Hepatocyte (in vitro differentiated cells): ENCODE measurements at regions not wholly inside any gene's neighbourhood (a gene's known extent, or its start where the extent isn't known, plus 50 kb on each side); places are given as distances from the start of the nearest gene placed in this dataset.

Source experiments
- DNase-seq: peaks from one replicate; pipeline ENCODE4 v3.0.0-alpha.2; 2016; ENCODE audit warnings: low spot score
- H2AFZ ChIP-seq: fragments of 200-600 bp; sonication (generic); 2 replicates; pipeline ENCODE4 v1.6.0; 2016; ENCODE audit warnings: antibody characterized with exemption, mild to moderate bottlenecking
- H3K27ac ChIP-seq: fragments of 200-600 bp; sonication (generic); 2 replicates; pipeline ENCODE4 v1.5.1; 2016; ENCODE audit warnings: mild to moderate bottlenecking
- H3K27me3 ChIP-seq: fragments of 200-600 bp; sonication (generic); 2 replicates; pipeline ENCODE4 v1.6.1; 2016
- H3K36me3 ChIP-seq: fragments of 200-600 bp; sonication (generic); replicated peaks from 2 replicates; pipeline ENCODE4 v1.5.1; 2016; ENCODE audit warnings: low read depth; ENCODE audit not compliant: insufficient read depth
- H3K4me1 ChIP-seq: fragments of 200-600 bp; sonication (generic); 2 replicates; pipeline ENCODE4 v1.5.1; 2016; ENCODE audit warnings: mild to moderate bottlenecking, moderate library complexity; ENCODE audit not compliant: insufficient read depth
- H3K4me2 ChIP-seq: fragments of 200-600 bp; sonication (generic); 2 replicates; pipeline ENCODE4 v1.6.0; 2016
- H3K4me3 ChIP-seq: fragments of 200-600 bp; sonication (generic); 2 replicates; pipeline ENCODE4 v1.5.1; 2016; ENCODE audit warnings: mild to moderate bottlenecking
- H3K79me2 ChIP-seq: fragments of 200-600 bp; sonication (generic); 2 replicates; pipeline ENCODE4 v1.6.0; 2017; ENCODE audit warnings: mild to moderate bottlenecking
- H3K9me2 ChIP-seq: fragments of 200-600 bp; sonication (generic); replicated peaks from 2 replicates; pipeline ENCODE4 v1.6.0; 2017; ENCODE audit warnings: mild to moderate bottlenecking; ENCODE audit not compliant: insufficient read depth
- H3K9me3 ChIP-seq: fragments of 200-600 bp; sonication (generic); 2 replicates; pipeline ENCODE4 v1.5.1; 2016; ENCODE audit warnings: low read depth, mild to moderate bottlenecking
- H4K20me1 ChIP-seq: fragments of 200-600 bp; sonication (generic); 2 replicates; pipeline ENCODE4 v1.6.0; 2016; ENCODE audit warnings: mild to moderate bottlenecking; ENCODE audit not compliant: insufficient read depth, poor library complexity, severe bottlenecking
- CTCF ChIP-seq: fragments of 200-600 bp; sonication (generic); IDR thresholded peaks from 2 replicates; pipeline ENCODE4 v1.5.1; 2016; ENCODE audit warnings: antibody characterized with exemption, mild to moderate bottlenecking; ENCODE audit not compliant: poor library complexity
- EZH2 ChIP-seq: fragments of 200-600 bp; sonication (generic); IDR thresholded peaks from 2 replicates; pipeline ENCODE4 v1.6.1; 2016; ENCODE audit warnings: antibody characterized with exemption, mild to moderate bottlenecking, borderline replicate concordance
- EZH2phosphoT487 ChIP-seq: fragments of 200-600 bp; sonication (generic); IDR thresholded peaks from one replicate; pipeline ENCODE4 v1.6.1; 2018; ENCODE audit warnings: antibody characterized with exemption, mild to moderate bottlenecking, low read depth, moderate library complexity; ENCODE audit not compliant: unreplicated experiment, severe bottlenecking
- WGBS: methylation state at CpG from one replicate; pipeline ENCODE4 v1.1.6; 2016; ENCODE audit warnings: low lambda C conversion rate; ENCODE audit errors: missing lambda C conversion rate; 5-methylcytosine and 5-hydroxymethylcytosine counted together

- Histone ChIP-seq H3K27ac (no peak overlapping the region), H3K36me3 (no peaks in the 10 kb centered on the region), H4K20me1 (no peaks in the 10 kb centered on the region), H3K9me3 (no peaks in the 10 kb centered on the region), H3K27me3 (no peaks in the 10 kb centered on the region), H3K4me1 (no peaks in the 10 kb centered on the region), H3K4me2 (no peak overlapping the region), H3K9me2 (no peaks in the 10 kb centered on the region), H3K79me2 (no peaks in the 10 kb centered on the region), H3K4me3 (no peak overlapping the region), H2AFZ (no peak overlapping the region)
- TF ChIP-seq EZH2phosphoT487 (no peak), CTCF (no peak), EZH2 (no peak)
- DNase-seq = no peak
- 86% methylated on average over 3 of the region's 3 CpGs for WGBS
Measured at GRCh38 chr5:176157656-176158055, 80.6 kb upstream of the SIMC1 start.

- no peak overlapping the region for H3K4me2 ChIP-seq
- H3K27me3 ChIP-seq = no peaks in the 10 kb centered on the region
- no peaks in the 10 kb centered on the region for H3K9me3 ChIP-seq
- no peaks in the 10 kb centered on the region for H3K9me2 ChIP-seq
- H3K36me3 ChIP-seq = no peaks in the 10 kb centered on the region
- no peaks in the 10 kb centered on the region for H4K20me1 ChIP-seq
- H3K4me1 ChIP-seq = no peaks in the 10 kb centered on the region
- no peak overlapping the region for H3K4me3 ChIP-seq
- H2AFZ ChIP-seq = no peak overlapping the region
- no peak overlapping the region for H3K27ac ChIP-seq
- TF ChIP-seq CTCF = no peak
- TF ChIP-seq EZH2phosphoT487 = no peak
- no peak for TF ChIP-seq EZH2
- DNase-seq = no peak
- WGBS = 85% methylated on average over 3 of the region's 3 CpGs
- H3K79me2 ChIP-seq = no peaks in the 10 kb centered on the region
Measured at GRCh38 chr5:176161431-176161830, 76.8 kb upstream of the SIMC1 start.

- 62% methylated on average over 3 of the region's 3 CpGs for WGBS
- H3K36me3 ChIP-seq = no peaks in the 10 kb centered on the region
- no peak overlapping the region for H3K4me3 ChIP-seq
- DNase-seq = no peak
- H3K79me2 ChIP-seq = no peaks in the 10 kb centered on the region
- no peak overlapping the region for H2AFZ ChIP-seq
- TF ChIP-seq CTCF = no peak
- TF ChIP-seq EZH2 = no peak
- TF ChIP-seq EZH2phosphoT487 = no peak
- no peaks in the 10 kb centered on the region for H3K4me1 ChIP-seq
- H3K9me3 ChIP-seq = no peaks in the 10 kb centered on the region
- no peaks in the 10 kb centered on the region for H3K9me2 ChIP-seq
- H4K20me1 ChIP-seq = no peaks in the 10 kb centered on the region
- no peaks in the 10 kb centered on the region for H3K27me3 ChIP-seq
- no peak overlapping the region for H3K4me2 ChIP-seq
- H3K27ac ChIP-seq = no peak overlapping the region
Measured at GRCh38 chr5:176162198-176162597, 76.0 kb upstream of the SIMC1 start.

- no peaks in the 10 kb centered on the region for H3K9me3 ChIP-seq
- no peak overlapping the region for H3K4me3 ChIP-seq
- TF ChIP-seq CTCF (no peak), EZH2phosphoT487 (no peak), EZH2 (no peak)
- H3K9me2 ChIP-seq = no peaks in the 10 kb centered on the region
- DNase-seq = no peak
- no peaks in the 10 kb centered on the region for H4K20me1 ChIP-seq
- 88% methylated on average over 4 of the region's 4 CpGs for WGBS
- no peak overlapping the region for H3K4me2 ChIP-seq
- H2AFZ ChIP-seq = no peak overlapping the region
- H3K27ac ChIP-seq = no peak overlapping the region
- no peaks in the 10 kb centered on the region for H3K79me2 ChIP-seq
- H3K4me1 ChIP-seq = no peaks in the 10 kb centered on the region
- H3K36me3 ChIP-seq = no peaks in the 10 kb centered on the region
- H3K27me3 ChIP-seq = no peaks in the 10 kb centered on the region
Measured at GRCh38 chr5:176162888-176163287, 75.3 kb upstream of the SIMC1 start.
